Endothelial cell (in vitro differentiated cells): ENCODE measurements at regions not wholly inside any gene's neighbourhood (a gene's known extent, or its start where the extent isn't known, plus 50 kb on each side); places are given as distances from the start of the nearest gene placed in this dataset.

Experiments
- DNase-seq: peaks from one replicate; pipeline ENCODE4 v3.0.0; 2021; ENCODE audit warnings: low spot score
- H3K27ac Mint-ChIP-seq: one replicate; pipeline ENCODE4 v1.8.0; 2021; ENCODE audit warnings: mixed read lengths, inconsistent platforms; ENCODE audit not compliant: unreplicated experiment
- H3K27me3 Mint-ChIP-seq: one replicate; pipeline ENCODE4 v1.8.0; 2021; ENCODE audit warnings: mild to moderate bottlenecking, moderate library complexity, mixed read lengths, inconsistent platforms; ENCODE audit not compliant: unreplicated experiment
- H3K36me3 Mint-ChIP-seq: one replicate; pipeline ENCODE4 v1.8.0; 2021; ENCODE audit warnings: mild to moderate bottlenecking, low read depth, mixed read lengths, inconsistent platforms; ENCODE audit not compliant: unreplicated experiment
- H3K4me1 Mint-ChIP-seq: one replicate; pipeline ENCODE4 v1.8.0; 2021; ENCODE audit warnings: mild to moderate bottlenecking, mixed read lengths, inconsistent platforms; ENCODE audit not compliant: unreplicated experiment
- H3K4me3 Mint-ChIP-seq: one replicate; pipeline ENCODE4 v1.8.0; 2021; ENCODE audit warnings: mild to moderate bottlenecking, mixed read lengths, inconsistent platforms; ENCODE audit not compliant: unreplicated experiment
- H3K9me3 Mint-ChIP-seq: one replicate; pipeline ENCODE4 v1.8.0; 2021; ENCODE audit warnings: mixed read lengths, inconsistent platforms; ENCODE audit not compliant: unreplicated experiment
- TF ChIP-seq, protein P1 (sequence below): fragments of 200-600 bp; sonication (generic); IDR thresholded peaks from one replicate; pipeline ENCODE4 v1.5.0; 2021; ENCODE audit warnings: antibody characterized with exemption; ENCODE audit not compliant: unreplicated experiment

GRCh38 chr14:83520837-83521236, 1987.2 kb upstream of the SEL1L start:
- Mint-ChIP-seq H3K27ac (no peak overlapping the region), H3K36me3 (no peaks in the 10 kb centered on the region), H3K9me3 (no peaks in the 10 kb centered on the region), H3K27me3 (no peaks in the 10 kb centered on the region), H3K4me1 (no peaks in the 10 kb centered on the region), H3K4me3 (no peak overlapping the region)
- no peak for DNase-seq
- TF ChIP-seq, protein P1, sequence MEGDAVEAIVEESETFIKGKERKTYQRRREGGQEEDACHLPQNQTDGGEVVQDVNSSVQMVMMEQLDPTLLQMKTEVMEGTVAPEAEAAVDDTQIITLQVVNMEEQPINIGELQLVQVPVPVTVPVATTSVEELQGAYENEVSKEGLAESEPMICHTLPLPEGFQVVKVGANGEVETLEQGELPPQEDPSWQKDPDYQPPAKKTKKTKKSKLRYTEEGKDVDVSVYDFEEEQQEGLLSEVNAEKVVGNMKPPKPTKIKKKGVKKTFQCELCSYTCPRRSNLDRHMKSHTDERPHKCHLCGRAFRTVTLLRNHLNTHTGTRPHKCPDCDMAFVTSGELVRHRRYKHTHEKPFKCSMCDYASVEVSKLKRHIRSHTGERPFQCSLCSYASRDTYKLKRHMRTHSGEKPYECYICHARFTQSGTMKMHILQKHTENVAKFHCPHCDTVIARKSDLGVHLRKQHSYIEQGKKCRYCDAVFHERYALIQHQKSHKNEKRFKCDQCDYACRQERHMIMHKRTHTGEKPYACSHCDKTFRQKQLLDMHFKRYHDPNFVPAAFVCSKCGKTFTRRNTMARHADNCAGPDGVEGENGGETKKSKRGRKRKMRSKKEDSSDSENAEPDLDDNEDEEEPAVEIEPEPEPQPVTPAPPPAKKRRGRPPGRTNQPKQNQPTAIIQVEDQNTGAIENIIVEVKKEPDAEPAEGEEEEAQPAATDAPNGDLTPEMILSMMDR = no peak

GRCh38 chr14:83529531-83529930, 1995.9 kb upstream of the SEL1L start:
- H3K9me3 Mint-ChIP-seq = no peaks in the 10 kb centered on the region
- no peaks in the 10 kb centered on the region for H3K4me1 Mint-ChIP-seq
- peaks cover 2% of the 10 kb centered on the region for H3K27me3 Mint-ChIP-seq
- TF ChIP-seq, protein P1 = no peak
- no peak overlapping the region for H3K4me3 Mint-ChIP-seq
- H3K36me3 Mint-ChIP-seq = no peaks in the 10 kb centered on the region
- DNase-seq = no peak
- H3K27ac Mint-ChIP-seq = no peak overlapping the region

DNA sequence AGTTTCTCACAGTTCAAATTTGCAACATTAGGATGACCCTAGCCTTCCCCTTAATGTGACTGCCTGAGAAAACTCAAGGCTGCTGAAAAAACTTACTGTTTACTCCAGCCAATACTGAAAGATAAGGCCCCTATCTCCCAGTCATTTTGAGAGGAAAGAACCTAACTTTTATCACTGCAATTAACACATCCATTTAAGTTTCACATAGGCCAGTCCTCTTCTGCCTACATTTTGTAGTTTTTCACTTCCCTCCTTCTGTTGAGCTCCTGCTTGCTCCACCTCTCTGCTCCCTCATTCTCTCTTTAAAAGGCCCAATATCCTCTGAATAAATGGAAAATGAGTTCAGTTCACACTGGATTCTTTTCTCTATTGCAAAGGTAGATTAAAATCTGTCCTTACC, 1996.2 kb upstream of the FLRT2 start:
- TF ChIP-seq, protein P1 = no peak
- DNase-seq = no peak
- H3K36me3 Mint-ChIP-seq = no peaks in the 10 kb centered on the region
- H3K9me3 Mint-ChIP-seq = no peaks in the 10 kb centered on the region
- H3K27ac Mint-ChIP-seq = no peak overlapping the region
- no peak overlapping the region for H3K4me3 Mint-ChIP-seq
- peaks cover 2% of the 10 kb centered on the region for H3K27me3 Mint-ChIP-seq
- H3K4me1 Mint-ChIP-seq = no peaks in the 10 kb centered on the region

DNA sequence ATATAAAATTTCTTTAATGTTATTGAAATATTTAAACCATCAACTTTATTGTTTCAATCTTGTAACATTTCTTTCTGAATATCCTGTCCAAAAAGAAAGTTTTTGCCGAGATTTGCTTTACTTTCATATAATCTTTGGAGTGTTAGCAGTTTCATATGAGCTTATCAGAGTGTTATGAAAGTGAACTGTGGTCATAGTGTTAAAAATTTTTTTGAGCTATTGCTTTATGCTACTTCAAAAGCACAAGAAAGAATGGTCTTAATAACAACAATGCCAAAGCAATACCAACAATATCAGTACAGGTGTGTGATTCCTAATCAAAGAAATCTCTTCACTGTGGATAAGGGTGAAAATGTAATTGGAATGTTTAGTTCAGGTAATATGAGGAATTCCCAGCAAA, 1994.9 kb upstream of the FLRT2 start:
- no peak for DNase-seq
- no peaks in the 10 kb centered on the region for H3K4me1 Mint-ChIP-seq
- TF ChIP-seq, protein P1 = no peak
- no peak overlapping the region for H3K27ac Mint-ChIP-seq
- H3K4me3 Mint-ChIP-seq = no peak overlapping the region
- H3K9me3 Mint-ChIP-seq = no peaks in the 10 kb centered on the region
- H3K36me3 Mint-ChIP-seq = no peaks in the 10 kb centered on the region
- H3K27me3 Mint-ChIP-seq = peaks cover 2% of the 10 kb centered on the region

GRCh38 chr14:83535444-83535843, 1994.5 kb upstream of the FLRT2 start:
- H3K9me3 Mint-ChIP-seq = no peaks in the 10 kb centered on the region
- no peak for DNase-seq
- no peak overlapping the region for H3K4me3 Mint-ChIP-seq
- H3K36me3 Mint-ChIP-seq = no peaks in the 10 kb centered on the region
- H3K27me3 Mint-ChIP-seq = peaks cover 2% of the 10 kb centered on the region
- H3K27ac Mint-ChIP-seq = no peak overlapping the region
- no peaks in the 10 kb centered on the region for H3K4me1 Mint-ChIP-seq
- TF ChIP-seq, protein P1 = no peak
